PC-9 (cell line): ENCODE measurements at regions not wholly inside any gene's neighbourhood (a gene's known extent, or its start where the extent isn't known, plus 50 kb on each side); places are given as distances from the start of the nearest gene placed in this dataset.

ENCODE experiments used
- BruUV-seq: library from RNA; stranded (reverse); fragments of 400-500 nt; replicated peaks from 2 replicates; lab custom pipeline; 2021; lab: Mats Ljungman, UMichigan
- CTCF ChIA-PET: fragments of 300-600 bp; sonication (Branson Sonifier 250); formaldehyde crosslinking; loops from one replicate; lab custom pipeline; 2022; ENCODE audit warnings: antibody characterized with exemption; lab: Charles Lee
- POLR2A ChIA-PET: fragments of 300-600 bp; sonication (Branson Sonifier 250); formaldehyde crosslinking; loops from one replicate; lab custom pipeline; 2022; ENCODE audit warnings: antibody characterized with exemption; ENCODE audit not compliant: unreplicated experiment; lab: Charles Lee
- DNase-seq, 2 experiments: peaks; one replicate each; pipeline versions ENCODE4 v3.0.0 to v3.0.0-alpha.2; 2015 to 2022; ENCODE audit warnings: mixed read lengths in 1 of 2
- H2AFZ ChIP-seq: fragments of 200-600 bp; sonication (generic); 2 replicates; pipeline ENCODE4 v1.8.1; 2017; ENCODE audit warnings: antibody characterized with exemption
- H3F3A ChIP-seq: fragments of 200-600 bp; sonication (generic); 2 replicates; pipeline ENCODE4 v1.8.1; 2017; ENCODE audit warnings: antibody characterized with exemption, mild to moderate bottlenecking, low read depth; ENCODE audit not compliant: insufficient read depth
- H3K27ac ChIP-seq: fragments of 200-600 bp; sonication (generic); 2 replicates; pipeline ENCODE4 v1.6.1; 2016; ENCODE audit warnings: mixed run types
- H3K27me3 ChIP-seq: fragments of 200-600 bp; sonication (generic); 2 replicates; pipeline ENCODE4 v1.6.1; 2016; ENCODE audit warnings: low read depth, mixed run types; ENCODE audit not compliant: insufficient read depth
- H3K36me3 ChIP-seq: fragments of 200-600 bp; sonication (generic); 2 replicates; pipeline ENCODE4 v1.6.1; 2016; ENCODE audit warnings: low read depth, mixed run types
- H3K4me1 ChIP-seq: fragments of 200-600 bp; sonication (generic); replicated peaks from 2 replicates; pipeline ENCODE4 v1.6.1; 2016; ENCODE audit warnings: mixed run types; ENCODE audit not compliant: insufficient read depth
- H3K4me2 ChIP-seq: fragments of 200-600 bp; sonication (generic); 2 replicates; pipeline ENCODE4 v1.6.1; 2017; ENCODE audit warnings: mixed run types
- H3K4me3 ChIP-seq: fragments of 200-600 bp; sonication (generic); 2 replicates; pipeline ENCODE4 v1.6.1; 2016; ENCODE audit warnings: mixed run types
- H3K79me2 ChIP-seq: fragments of 200-600 bp; sonication (generic); 2 replicates; pipeline ENCODE4 v1.6.1; 2017; ENCODE audit warnings: low read depth, mixed run types
- H3K9me2 ChIP-seq: fragments of 200-600 bp; sonication (generic); 2 replicates; pipeline ENCODE4 v1.8.1; 2017; ENCODE audit warnings: mild to moderate bottlenecking; ENCODE audit not compliant: insufficient read depth
- H3K9me3 ChIP-seq: fragments of 200-600 bp; sonication (generic); 2 replicates; pipeline ENCODE4 v1.8.1; 2016; ENCODE audit warnings: low read depth; ENCODE audit not compliant: insufficient read depth
- H4K20me1 ChIP-seq: fragments of 200-600 bp; sonication (generic); 2 replicates; pipeline ENCODE4 v1.8.1; 2017; ENCODE audit not compliant: insufficient read depth
- CTCF ChIP-seq: fragments of 200-600 bp; sonication (generic); conservative IDR thresholded peaks from 2 replicates; pipeline ENCODE4 v1.6.1; 2017; ENCODE audit warnings: mixed run types, antibody characterized with exemption, mild to moderate bottlenecking, moderate library complexity
- EZH2 ChIP-seq: fragments of 200-600 bp; sonication (generic); IDR thresholded peaks from 2 replicates; pipeline ENCODE4 v1.8.0; 2017; ENCODE audit warnings: antibody characterized with exemption, low read depth
- intact Hi-C: fragments of 100-400 bp; cut with micrococcal nuclease; formaldehyde crosslinking; loops from one replicate; pipeline ENCODE4 v1.10.0; 2022; ENCODE audit not compliant: unreplicated experiment

GRCh38 chr3:110301781-110302180 is 769.8 kb upstream of the NECTIN3 start:
- H3K27ac ChIP-seq: no peak overlapping the region
- no peaks in the 10 kb centered on the region for H3F3A ChIP-seq
- intact Hi-C loops: no loop called here
- H4K20me1 ChIP-seq: no peaks in the 10 kb centered on the region
- no TSS peak for BruUV-seq
- no peaks in the 10 kb centered on the region for H3K79me2 ChIP-seq
- no peak overlapping the region for H3K4me3 ChIP-seq
- no peak for TF ChIP-seq CTCF
- H2AFZ ChIP-seq: no peak overlapping the region
- H3K9me3 ChIP-seq: no peaks in the 10 kb centered on the region
- ChIA-PET POLR2A (no interaction called here), CTCF (no interaction called here)
- H3K27me3 ChIP-seq: no peaks in the 10 kb centered on the region
- no peak for DNase-seq
- H3K4me2 ChIP-seq: no peak overlapping the region
- no peaks in the 10 kb centered on the region for H3K9me2 ChIP-seq
- H3K36me3 ChIP-seq: no peaks in the 10 kb centered on the region
- no peaks in the 10 kb centered on the region for H3K4me1 ChIP-seq

- no peak overlapping the region for H2AFZ ChIP-seq
- BruUV-seq: no TSS peak
- no peak overlapping the region for H3K4me3 ChIP-seq
- intact Hi-C loops: no loop called here
- H4K20me1 ChIP-seq: no peaks in the 10 kb centered on the region
- DNase-seq: no peak
- ChIA-PET POLR2A (no interaction called here), CTCF (no interaction called here)
- no peaks in the 10 kb centered on the region for H3F3A ChIP-seq
- H3K4me2 ChIP-seq: no peak overlapping the region
- no peaks in the 10 kb centered on the region for H3K9me3 ChIP-seq
- H3K27me3 ChIP-seq: no peaks in the 10 kb centered on the region
- H3K27ac ChIP-seq: no peak overlapping the region
- H3K4me1 ChIP-seq: no peaks in the 10 kb centered on the region
- H3K9me2 ChIP-seq: no peaks in the 10 kb centered on the region
- no peaks in the 10 kb centered on the region for H3K79me2 ChIP-seq
- no peak for TF ChIP-seq CTCF
- TF ChIP-seq EZH2: no peak
- no peaks in the 10 kb centered on the region for H3K36me3 ChIP-seq
Measured at GRCh38 chr3:110307065-110307809, 764.4 kb upstream of the NECTIN3 start.

GRCh38 chr3:110311541-110311940 is 760.1 kb upstream of the NECTIN3 start:
- no TSS peak for BruUV-seq

More at GRCh38 chr3:110311541-110311940, 760.1 kb upstream of the NECTIN3 start:
- intact Hi-C loops: loop anchor here (10.0 kb wide), 2 partner anchors 577 to 763 kb away; partner anchors contain the start of gene NECTIN3
- TF ChIP-seq CTCF: no peak
- no peak for TF ChIP-seq EZH2
- Histone ChIP-seq H3K27ac (no peak overlapping the region), H3K9me2 (no peaks in the 10 kb centered on the region), H3F3A (no peaks in the 10 kb centered on the region), H3K4me2 (no peak overlapping the region), H3K4me1 (no peaks in the 10 kb centered on the region), H2AFZ (no peak overlapping the region), H3K27me3 (no peaks in the 10 kb centered on the region), H3K79me2 (no peaks in the 10 kb centered on the region), H3K4me3 (no peak overlapping the region), H3K9me3 (no peaks in the 10 kb centered on the region), H3K36me3 (no peaks in the 10 kb centered on the region), H4K20me1 (no peaks in the 10 kb centered on the region)
- no peak for DNase-seq
- POLR2A ChIA-PET: no interaction called here
- CTCF ChIA-PET: no interaction called here
